H1 (cell line): ENCODE measurements at regions not wholly inside any gene's neighbourhood (a gene's known extent, or its start where the extent isn't known, plus 50 kb on each side); places are given as distances from the start of the nearest gene placed in this dataset.

Experiments used
- CTCF ChIA-PET: fragments of 300-600 bp; sonication (Branson Sonifier 250); formaldehyde crosslinking; loops from one replicate; lab custom pipeline; 2021; ENCODE audit not compliant: partially characterized antibody; lab: Charles Lee
- POLR2A ChIA-PET: fragments of 300-600 bp; sonication (Branson Sonifier 250); formaldehyde crosslinking; loops from one replicate; lab custom pipeline; 2021; ENCODE audit warnings: inconsistent platforms; ENCODE audit not compliant: partially characterized antibody; lab: Charles Lee
- DNase-seq, 2 experiments: peaks; one replicate each; pipeline versions ENCODE4 v3.0.0 to v3.0.0-alpha.2; 2010 to 2022; ENCODE audit warnings: low spot score in 2 of 2, low read depth in 1 of 2, mixed read lengths in 1 of 2
- FAIRE-seq: peaks from 2 replicates; lab custom pipeline; 2011; peaks lifted over from hg19 to GRCh38; lab: Jason Lieb, UNC
- H2AFZ ChIP-seq: 2 replicates; pipeline ENCODE4 v1.8.1; 2012; ENCODE audit warnings: low read length, inconsistent platforms
- H2AK5ac ChIP-seq: 2 replicates; pipeline ENCODE4 v1.6.1; 2013; ENCODE audit warnings: low read depth, low read length
- H2BK120ac ChIP-seq: replicated peaks from 2 replicates; pipeline ENCODE3; 2013; ENCODE audit warnings: low read depth, low read length, inconsistent platforms
- H2BK12ac ChIP-seq: 2 replicates; pipeline ENCODE4 v1.6.1; 2013; ENCODE audit warnings: low read depth, low read length
- H2BK15ac ChIP-seq: 2 replicates; pipeline ENCODE4 v1.6.1; 2013; ENCODE audit warnings: low read length
- H2BK20ac ChIP-seq: 2 replicates; pipeline ENCODE4 v1.6.1; 2013; ENCODE audit warnings: low read length
- H2BK5ac ChIP-seq: 2 replicates; pipeline ENCODE4 v1.6.1; 2013; ENCODE audit warnings: low read depth, low read length
- H3K14ac ChIP-seq: 2 replicates; pipeline ENCODE4 v1.6.1; 2013; ENCODE audit warnings: inconsistent platforms; ENCODE audit not compliant: insufficient read length
- H3K18ac ChIP-seq: 2 replicates; pipeline ENCODE4 v1.6.1; 2013; ENCODE audit warnings: low read length; ENCODE audit errors: extremely low read depth
- H3K23ac ChIP-seq: 2 replicates; pipeline ENCODE4 v1.6.1; 2013; ENCODE audit warnings: inconsistent platforms; ENCODE audit not compliant: insufficient read length
- H3K23me2 ChIP-seq: 2 replicates; pipeline ENCODE4 v1.6.1; 2013; ENCODE audit warnings: low read depth, low read length
- H3K27ac ChIP-seq: 2 replicates; pipeline ENCODE4 v1.6.1; 2011; ENCODE audit warnings: low read depth, low read length, inconsistent platforms
- H3K27me3 ChIP-seq, 4 experiments: replicated peaks in 1 of 4; 1 replicate in 1 of 4; 2 replicates in 3 of 4; pipeline versions ENCODE4 v1.6.1 to v1.8.1; 2011 to 2013; ENCODE audit warnings: low read length in 3 of 4, mild to moderate bottlenecking in 3 of 4, inconsistent platforms in 2 of 4, mixed read lengths in 2 of 4, moderate library complexity in 1 of 4; ENCODE audit not compliant: control insufficient read depth in 3 of 4, insufficient read depth in 3 of 4; ENCODE audit errors: extremely low read depth in 1 of 4
- H3K36me3 ChIP-seq, 4 experiments: 2 replicates each; pipeline versions ENCODE4 v1.6.1 to v1.8.1; 2011 to 2013; ENCODE audit warnings: mild to moderate bottlenecking in 4 of 4, low read length in 3 of 4, moderate library complexity in 2 of 4, control low read depth in 1 of 4, inconsistent platforms in 1 of 4; ENCODE audit not compliant: insufficient read depth in 4 of 4, control insufficient read depth in 2 of 4
- H3K4ac ChIP-seq: replicated peaks from 2 replicates; pipeline ENCODE3; 2013; ENCODE audit warnings: low read length, low read depth, mixed read lengths, inconsistent platforms; ENCODE audit not compliant: insufficient read length
- H3K4me1 ChIP-seq, 4 experiments: replicated peaks in 1 of 4; 1 replicate in 1 of 4; 2 replicates in 3 of 4; pipeline versions ENCODE4 v1.6.1 to v1.8.1; 2011 to 2013; ENCODE audit warnings: low read length in 3 of 4, inconsistent platforms in 2 of 4, mixed read lengths in 1 of 4; ENCODE audit not compliant: insufficient read depth in 4 of 4, control insufficient read depth in 3 of 4
- H3K4me2 ChIP-seq, 2 experiments: 2 replicates each; pipeline versions ENCODE4 v1.6.1 to v1.8.1; 2011 to 2013; ENCODE audit warnings: low read depth in 2 of 2, low read length in 2 of 2, control low read depth in 1 of 2, inconsistent platforms in 1 of 2, mild to moderate bottlenecking in 1 of 2; ENCODE audit not compliant: insufficient read depth in 1 of 2
- H3K4me3 ChIP-seq, 4 experiments: fragments of 200-600, 300-600 bp in 1 of 4; sonication (generic), shearing (Covaris generic), sonication (Bioruptor Twin) in 1 of 4; 2 replicates each; pipeline versions ENCODE4 v1.5.1 to v1.8.1; 2011 to 2016; ENCODE audit warnings: low read length in 4 of 4, low read depth in 3 of 4, control low read depth in 2 of 4, inconsistent platforms in 2 of 4, mild to moderate bottlenecking in 2 of 4, mixed read lengths in 1 of 4, moderate library complexity in 1 of 4; ENCODE audit not compliant: insufficient read depth in 2 of 4; ENCODE audit errors: extremely low read depth in 1 of 4
- H3K56ac ChIP-seq: replicated peaks from 2 replicates; pipeline ENCODE3; 2013; ENCODE audit warnings: low read depth, mild to moderate bottlenecking, mixed read lengths, low read length, inconsistent platforms; ENCODE audit not compliant: insufficient read length
- H3K79me1 ChIP-seq: 2 replicates; pipeline ENCODE4 v1.6.1; 2013; ENCODE audit warnings: low read depth, low read length, control low read depth
- H3K79me2 ChIP-seq, 2 experiments: 2 replicates each; pipeline versions ENCODE4 v1.6.1 to v1.8.1; 2012 to 2013; ENCODE audit warnings: low read length in 2 of 2, mild to moderate bottlenecking in 2 of 2, inconsistent platforms in 1 of 2; ENCODE audit not compliant: insufficient read depth in 2 of 2, control insufficient read depth in 1 of 2
- H3K9ac ChIP-seq, 4 experiments: replicated peaks in 1 of 4; 1 replicate in 1 of 4; 2 replicates in 3 of 4; pipeline versions ENCODE4 v1.6.1 to v1.8.1; 2011 to 2013; ENCODE audit warnings: low read depth in 3 of 4, low read length in 3 of 4, control low read depth in 2 of 4, mild to moderate bottlenecking in 2 of 4, moderate library complexity in 2 of 4, inconsistent platforms in 1 of 4; ENCODE audit errors: extremely low read depth in 1 of 4
- H3K9me3 ChIP-seq, 2 experiments: 2 replicates each; pipeline versions ENCODE4 v1.6.1 to v1.8.1; 2012 to 2013; ENCODE audit warnings: mild to moderate bottlenecking in 2 of 2, moderate library complexity in 2 of 2, control low read depth in 1 of 2, inconsistent platforms in 1 of 2, low read depth in 1 of 2, low read length in 1 of 2, mixed read lengths in 1 of 2; ENCODE audit not compliant: insufficient read depth in 2 of 2
- H4K20me1 ChIP-seq, 2 experiments: replicated peaks in 1 of 2; 2 replicates each; pipeline versions ENCODE3 to v1.8.1; 2011 to 2013; ENCODE audit warnings: inconsistent platforms in 2 of 2, low read length in 2 of 2, mild to moderate bottlenecking in 1 of 2; ENCODE audit not compliant: insufficient read depth in 2 of 2, control insufficient read depth in 1 of 2
- H4K5ac ChIP-seq: 2 replicates; pipeline ENCODE4 v1.6.1; 2013; ENCODE audit warnings: low read length, low read depth, mixed read lengths, inconsistent platforms; ENCODE audit not compliant: insufficient read length
- H4K8ac ChIP-seq: 2 replicates; pipeline ENCODE4 v1.8.0; 2013; ENCODE audit warnings: mild to moderate bottlenecking, moderate library complexity, low read length, inconsistent platforms; ENCODE audit not compliant: insufficient read depth; ENCODE audit errors: extremely low read depth
- H4K91ac ChIP-seq: replicated peaks from 2 replicates; pipeline ENCODE3; 2013; ENCODE audit warnings: low read length, mixed read lengths, inconsistent platforms; ENCODE audit not compliant: insufficient read length
- PHF8 ChIP-seq: fragments of 200-600 bp; sonication (generic); conservative IDR thresholded peaks from 2 replicates; pipeline ENCODE4 v1.7.1; 2012; ENCODE audit warnings: low read depth, mild to moderate bottlenecking, inconsistent platforms, low read length, moderate library complexity
- POLR2AphosphoS5 ChIP-seq: IDR thresholded peaks from 2 replicates; pipeline ENCODE4 v1.6.1; 2011; ENCODE audit warnings: low read depth, low read length
- POU5F1 ChIP-seq: IDR thresholded peaks from 2 replicates; pipeline ENCODE4 v1.6.1; 2011; ENCODE audit warnings: low read depth, mild to moderate bottlenecking, low read length, moderate library complexity
- RBBP5 ChIP-seq: IDR thresholded peaks from 2 replicates; pipeline ENCODE4 v1.7.1; 2012; ENCODE audit warnings: low read depth, mild to moderate bottlenecking, inconsistent platforms, low read length, moderate library complexity, borderline replicate concordance
- RFX5 ChIP-seq: IDR thresholded peaks from 2 replicates; pipeline ENCODE4 v1.6.1; 2011; ENCODE audit warnings: low read depth, low read length, improper control_type of control experiment, borderline replicate concordance
- SIN3A ChIP-seq, 2 experiments: IDR thresholded peaks in 1 of 2; conservative IDR thresholded peaks in 1 of 2; 2 replicates each; pipeline ENCODE4 v1.6.1; 2011 to 2012; ENCODE audit warnings: low read length in 2 of 2, improper control_type of control experiment in 1 of 2, low read depth in 1 of 2, mild to moderate bottlenecking in 1 of 2
- SP2 ChIP-seq: IDR thresholded peaks from 2 replicates; pipeline ENCODE4 v1.6.1; 2012; ENCODE audit warnings: mild to moderate bottlenecking, low read length, inconsistent platforms
- SP4 ChIP-seq: IDR thresholded peaks from 2 replicates; pipeline ENCODE4 v1.6.1; 2012; ENCODE audit warnings: low read length, inconsistent platforms
- TEAD4 ChIP-seq: IDR thresholded peaks from 2 replicates; pipeline ENCODE4 v1.6.1; 2012; ENCODE audit warnings: low read depth, low read length, inconsistent platforms, mixed read lengths
- ZNF274 ChIP-seq: IDR thresholded peaks from 2 replicates; pipeline ENCODE4 v1.7.0; 2012; ENCODE audit warnings: low read length, borderline replicate concordance; ENCODE audit errors: extremely low read depth
- WGBS, 2 experiments: shearing (Covaris generic) in 1 of 2; methylation state at CpG; one replicate each; pipeline versions ENCODE4 v1.1.6 to v1.1.7; 2013 to 2015; ENCODE audit warnings: low lambda C conversion rate in 2 of 2, mixed read lengths in 2 of 2, inconsistent platforms in 1 of 2, low coverage in 1 of 2, missing lambda C conversion rate in 1 of 2; ENCODE audit not compliant: insufficient replicate concordance in 2 of 2, insufficient coverage in 1 of 2, insufficient read length in 1 of 2; ENCODE audit errors: extremely low coverage in 1 of 2, missing lambda C conversion rate in 1 of 2; 5-methylcytosine and 5-hydroxymethylcytosine counted together
- TF ChIP-seq, protein P1 (sequence below), 3 experiments: IDR thresholded peaks; 1 replicate in 2 of 3; 2 replicates in 1 of 3; pipeline versions ENCODE4 v1.5.1 to v1.6.1; 2011; ENCODE audit warnings: low read length in 3 of 3, mild to moderate bottlenecking in 3 of 3, inconsistent platforms in 2 of 3, low read depth in 1 of 3, moderate library complexity in 1 of 3; ENCODE audit not compliant: insufficient read depth in 1 of 3; ENCODE audit errors: control extremely low read depth in 1 of 3
- TF ChIP-seq, protein P2 (sequence below): IDR thresholded peaks from 2 replicates; pipeline ENCODE4 v1.6.1; 2012; ENCODE audit warnings: inconsistent platforms

DNA sequence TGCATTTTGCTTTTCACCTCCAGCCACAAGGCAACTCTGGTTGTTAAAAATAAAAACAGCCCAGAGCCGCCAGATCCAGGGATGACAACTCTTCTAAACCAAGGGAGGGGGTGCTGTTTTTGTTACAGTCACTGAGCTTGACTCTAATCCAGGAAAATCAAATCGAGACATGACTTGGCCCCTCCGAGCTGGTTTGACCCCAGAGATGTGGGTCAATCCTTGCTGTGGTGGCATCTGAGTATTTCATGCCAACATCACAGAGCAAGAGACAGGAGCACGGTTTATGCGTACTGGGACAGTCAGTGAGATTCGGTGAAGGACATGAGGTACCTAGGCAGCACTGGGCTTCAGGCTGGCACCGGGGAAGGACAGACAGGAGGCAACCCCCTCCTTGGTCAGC is 88.8 kb upstream of the ZMIZ1 start:
- H3K79me2 ChIP-seq, result no peaks in the 10 kb centered on the region
- H3K27me3 ChIP-seq, result no peaks in the 10 kb centered on the region; a peak in 2 of 7 replicates
- H3K4me3 ChIP-seq, result no peak overlapping the region
- H3K56ac ChIP-seq, result no peak overlapping the region
- H2BK5ac ChIP-seq, result no peak overlapping the region
- peaks cover 0 to 18% (median 2%) of the 10 kb centered on the region in 4 experiments; a peak in 5 of 7 replicates for H3K4me1 ChIP-seq
- peak overlapping the region; percentile 10; the same call in 1 of the 2 replicates for H2BK15ac ChIP-seq
- no peaks in the 10 kb centered on the region for H3K23me2 ChIP-seq
- H2AK5ac ChIP-seq, result no peak overlapping the region
- H2BK12ac ChIP-seq, result no peak overlapping the region; the same call in 1 of the 2 replicates
- no peak overlapping the region for H2BK120ac ChIP-seq
- no peak overlapping the region for H2BK20ac ChIP-seq
- no peak for DNase-seq
- H3K9ac ChIP-seq, result no peak overlapping the region
- H3K79me1 ChIP-seq, result no peaks in the 10 kb centered on the region
- no peak overlapping the region for H3K23ac ChIP-seq
- H3K36me3 ChIP-seq, result no peaks in the 10 kb centered on the region
- CTCF ChIA-PET, result interaction anchor here (0.6 to 1.0 kb wide), 4 partner anchors 33 to 763 kb away, joined by 3 read pairs; no protein-coding TSS in a partner anchor
- WGBS, 2 experiments, result 93% methylated on average over 7 of the region's 7 CpGs; no CpG with 5 or more reads in 1 of the 2 experiments
- no peak overlapping the region for H3K14ac ChIP-seq
- no peak overlapping the region for H2AFZ ChIP-seq
- H4K5ac ChIP-seq, result no peak overlapping the region
- no peak for TF ChIP-seq SP2
- no peak for TF ChIP-seq PHF8
- TF ChIP-seq TEAD4, result no peak
- no peak for TF ChIP-seq RFX5
- TF ChIP-seq SIN3A (conservative IDR thresholded peaks at IDR 0.05 in 1 of 2, IDR thresholded peaks at IDR 0.05 in 1 of 2; ENCODE audit: low read depth in 1 of 2, low read length in 2 of 2), result no peak
- TF ChIP-seq, protein P1, sequence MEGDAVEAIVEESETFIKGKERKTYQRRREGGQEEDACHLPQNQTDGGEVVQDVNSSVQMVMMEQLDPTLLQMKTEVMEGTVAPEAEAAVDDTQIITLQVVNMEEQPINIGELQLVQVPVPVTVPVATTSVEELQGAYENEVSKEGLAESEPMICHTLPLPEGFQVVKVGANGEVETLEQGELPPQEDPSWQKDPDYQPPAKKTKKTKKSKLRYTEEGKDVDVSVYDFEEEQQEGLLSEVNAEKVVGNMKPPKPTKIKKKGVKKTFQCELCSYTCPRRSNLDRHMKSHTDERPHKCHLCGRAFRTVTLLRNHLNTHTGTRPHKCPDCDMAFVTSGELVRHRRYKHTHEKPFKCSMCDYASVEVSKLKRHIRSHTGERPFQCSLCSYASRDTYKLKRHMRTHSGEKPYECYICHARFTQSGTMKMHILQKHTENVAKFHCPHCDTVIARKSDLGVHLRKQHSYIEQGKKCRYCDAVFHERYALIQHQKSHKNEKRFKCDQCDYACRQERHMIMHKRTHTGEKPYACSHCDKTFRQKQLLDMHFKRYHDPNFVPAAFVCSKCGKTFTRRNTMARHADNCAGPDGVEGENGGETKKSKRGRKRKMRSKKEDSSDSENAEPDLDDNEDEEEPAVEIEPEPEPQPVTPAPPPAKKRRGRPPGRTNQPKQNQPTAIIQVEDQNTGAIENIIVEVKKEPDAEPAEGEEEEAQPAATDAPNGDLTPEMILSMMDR (IDR thresholded peaks at IDR 0.05; ENCODE audit: control extremely low read depth in 1 of 3, insufficient read depth in 1 of 3, low read depth in 1 of 3, low read length in 3 of 3), result no peak
- no peak for TF ChIP-seq ZNF274
- no peak for TF ChIP-seq RBBP5
- no peak for TF ChIP-seq SP4
- TF ChIP-seq POLR2AphosphoS5, result no peak
- TF ChIP-seq, protein P2, sequence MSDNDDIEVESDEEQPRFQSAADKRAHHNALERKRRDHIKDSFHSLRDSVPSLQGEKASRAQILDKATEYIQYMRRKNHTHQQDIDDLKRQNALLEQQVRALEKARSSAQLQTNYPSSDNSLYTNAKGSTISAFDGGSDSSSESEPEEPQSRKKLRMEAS, result no peak
- no peak for TF ChIP-seq POU5F1
- TF ChIP-seq, all 59 proteins: peak for 0
- no peaks in the 10 kb centered on the region for H4K20me1 ChIP-seq
- no peak overlapping the region for H3K4ac ChIP-seq
- no peak overlapping the region for H4K8ac ChIP-seq
- no peak overlapping the region for H3K27ac ChIP-seq
- POLR2A ChIA-PET, result interaction anchor here (0.7 kb wide), 1 partner anchor 11 kb away, joined by 3 read pairs; no protein-coding TSS in a partner anchor
- H3K18ac ChIP-seq, result no peak overlapping the region
- H3K4me2 ChIP-seq, result no peak overlapping the region
- no peak overlapping the region for H4K91ac ChIP-seq
- FAIRE-seq, result no peak
- no peaks in the 10 kb centered on the region for H3K9me3 ChIP-seq
